H1 (cell line): ENCODE measurements at regions not wholly inside any gene's neighbourhood (a gene's known extent, or its start where the extent isn't known, plus 50 kb on each side); places are given as distances from the start of the nearest gene placed in this dataset.

ENCODE experiments used
- CTCF ChIA-PET: fragments of 300-600 bp; sonication (Branson Sonifier 250); formaldehyde crosslinking; loops from one replicate; lab custom pipeline; 2021; ENCODE audit not compliant: partially characterized antibody; lab: Charles Lee
- POLR2A ChIA-PET: fragments of 300-600 bp; sonication (Branson Sonifier 250); formaldehyde crosslinking; loops from one replicate; lab custom pipeline; 2021; ENCODE audit warnings: inconsistent platforms; ENCODE audit not compliant: partially characterized antibody; lab: Charles Lee
- DNase-seq, 2 experiments: peaks; one replicate each; pipeline versions ENCODE4 v3.0.0 to v3.0.0-alpha.2; 2010 to 2022; ENCODE audit warnings: low spot score in 2 of 2, low read depth in 1 of 2, mixed read lengths in 1 of 2
- FAIRE-seq: peaks from 2 replicates; lab custom pipeline; 2011; peaks lifted over from hg19 to GRCh38; lab: Jason Lieb, UNC
- H2AFZ ChIP-seq: 2 replicates; pipeline ENCODE4 v1.8.1; 2012; ENCODE audit warnings: low read length, inconsistent platforms
- H2AK5ac ChIP-seq: 2 replicates; pipeline ENCODE4 v1.6.1; 2013; ENCODE audit warnings: low read depth, low read length
- H2BK120ac ChIP-seq: replicated peaks from 2 replicates; pipeline ENCODE3; 2013; ENCODE audit warnings: low read depth, low read length, inconsistent platforms
- H2BK12ac ChIP-seq: 2 replicates; pipeline ENCODE4 v1.6.1; 2013; ENCODE audit warnings: low read depth, low read length
- H2BK15ac ChIP-seq: 2 replicates; pipeline ENCODE4 v1.6.1; 2013; ENCODE audit warnings: low read length
- H2BK20ac ChIP-seq: 2 replicates; pipeline ENCODE4 v1.6.1; 2013; ENCODE audit warnings: low read length
- H2BK5ac ChIP-seq: 2 replicates; pipeline ENCODE4 v1.6.1; 2013; ENCODE audit warnings: low read depth, low read length
- H3K14ac ChIP-seq: 2 replicates; pipeline ENCODE4 v1.6.1; 2013; ENCODE audit warnings: inconsistent platforms; ENCODE audit not compliant: insufficient read length
- H3K18ac ChIP-seq: 2 replicates; pipeline ENCODE4 v1.6.1; 2013; ENCODE audit warnings: low read length; ENCODE audit errors: extremely low read depth
- H3K23ac ChIP-seq: 2 replicates; pipeline ENCODE4 v1.6.1; 2013; ENCODE audit warnings: inconsistent platforms; ENCODE audit not compliant: insufficient read length
- H3K23me2 ChIP-seq: 2 replicates; pipeline ENCODE4 v1.6.1; 2013; ENCODE audit warnings: low read depth, low read length
- H3K27ac ChIP-seq: 2 replicates; pipeline ENCODE4 v1.6.1; 2011; ENCODE audit warnings: low read depth, low read length, inconsistent platforms
- H3K27me3 ChIP-seq, 4 experiments: replicated peaks in 1 of 4; 1 replicate in 1 of 4; 2 replicates in 3 of 4; pipeline versions ENCODE4 v1.6.1 to v1.8.1; 2011 to 2013; ENCODE audit warnings: low read length in 3 of 4, mild to moderate bottlenecking in 3 of 4, inconsistent platforms in 2 of 4, mixed read lengths in 2 of 4, moderate library complexity in 1 of 4; ENCODE audit not compliant: control insufficient read depth in 3 of 4, insufficient read depth in 3 of 4; ENCODE audit errors: extremely low read depth in 1 of 4
- H3K36me3 ChIP-seq, 4 experiments: 2 replicates each; pipeline versions ENCODE4 v1.6.1 to v1.8.1; 2011 to 2013; ENCODE audit warnings: mild to moderate bottlenecking in 4 of 4, low read length in 3 of 4, moderate library complexity in 2 of 4, control low read depth in 1 of 4, inconsistent platforms in 1 of 4; ENCODE audit not compliant: insufficient read depth in 4 of 4, control insufficient read depth in 2 of 4
- H3K4ac ChIP-seq: replicated peaks from 2 replicates; pipeline ENCODE3; 2013; ENCODE audit warnings: low read length, low read depth, mixed read lengths, inconsistent platforms; ENCODE audit not compliant: insufficient read length
- H3K4me1 ChIP-seq, 4 experiments: replicated peaks in 1 of 4; 1 replicate in 1 of 4; 2 replicates in 3 of 4; pipeline versions ENCODE4 v1.6.1 to v1.8.1; 2011 to 2013; ENCODE audit warnings: low read length in 3 of 4, inconsistent platforms in 2 of 4, mixed read lengths in 1 of 4; ENCODE audit not compliant: insufficient read depth in 4 of 4, control insufficient read depth in 3 of 4
- H3K4me2 ChIP-seq, 2 experiments: 2 replicates each; pipeline versions ENCODE4 v1.6.1 to v1.8.1; 2011 to 2013; ENCODE audit warnings: low read depth in 2 of 2, low read length in 2 of 2, control low read depth in 1 of 2, inconsistent platforms in 1 of 2, mild to moderate bottlenecking in 1 of 2; ENCODE audit not compliant: insufficient read depth in 1 of 2
- H3K4me3 ChIP-seq, 4 experiments: fragments of 200-600, 300-600 bp in 1 of 4; sonication (generic), shearing (Covaris generic), sonication (Bioruptor Twin) in 1 of 4; 2 replicates each; pipeline versions ENCODE4 v1.5.1 to v1.8.1; 2011 to 2016; ENCODE audit warnings: low read length in 4 of 4, low read depth in 3 of 4, control low read depth in 2 of 4, inconsistent platforms in 2 of 4, mild to moderate bottlenecking in 2 of 4, mixed read lengths in 1 of 4, moderate library complexity in 1 of 4; ENCODE audit not compliant: insufficient read depth in 2 of 4; ENCODE audit errors: extremely low read depth in 1 of 4
- H3K56ac ChIP-seq: replicated peaks from 2 replicates; pipeline ENCODE3; 2013; ENCODE audit warnings: low read depth, mild to moderate bottlenecking, mixed read lengths, low read length, inconsistent platforms; ENCODE audit not compliant: insufficient read length
- H3K79me1 ChIP-seq: 2 replicates; pipeline ENCODE4 v1.6.1; 2013; ENCODE audit warnings: low read depth, low read length, control low read depth
- H3K79me2 ChIP-seq, 2 experiments: 2 replicates each; pipeline versions ENCODE4 v1.6.1 to v1.8.1; 2012 to 2013; ENCODE audit warnings: low read length in 2 of 2, mild to moderate bottlenecking in 2 of 2, inconsistent platforms in 1 of 2; ENCODE audit not compliant: insufficient read depth in 2 of 2, control insufficient read depth in 1 of 2
- H3K9ac ChIP-seq, 4 experiments: replicated peaks in 1 of 4; 1 replicate in 1 of 4; 2 replicates in 3 of 4; pipeline versions ENCODE4 v1.6.1 to v1.8.1; 2011 to 2013; ENCODE audit warnings: low read depth in 3 of 4, low read length in 3 of 4, control low read depth in 2 of 4, mild to moderate bottlenecking in 2 of 4, moderate library complexity in 2 of 4, inconsistent platforms in 1 of 4; ENCODE audit errors: extremely low read depth in 1 of 4
- H3K9me3 ChIP-seq, 2 experiments: 2 replicates each; pipeline versions ENCODE4 v1.6.1 to v1.8.1; 2012 to 2013; ENCODE audit warnings: mild to moderate bottlenecking in 2 of 2, moderate library complexity in 2 of 2, control low read depth in 1 of 2, inconsistent platforms in 1 of 2, low read depth in 1 of 2, low read length in 1 of 2, mixed read lengths in 1 of 2; ENCODE audit not compliant: insufficient read depth in 2 of 2
- H4K20me1 ChIP-seq, 2 experiments: replicated peaks in 1 of 2; 2 replicates each; pipeline versions ENCODE3 to v1.8.1; 2011 to 2013; ENCODE audit warnings: inconsistent platforms in 2 of 2, low read length in 2 of 2, mild to moderate bottlenecking in 1 of 2; ENCODE audit not compliant: insufficient read depth in 2 of 2, control insufficient read depth in 1 of 2
- H4K5ac ChIP-seq: 2 replicates; pipeline ENCODE4 v1.6.1; 2013; ENCODE audit warnings: low read length, low read depth, mixed read lengths, inconsistent platforms; ENCODE audit not compliant: insufficient read length
- H4K8ac ChIP-seq: 2 replicates; pipeline ENCODE4 v1.8.0; 2013; ENCODE audit warnings: mild to moderate bottlenecking, moderate library complexity, low read length, inconsistent platforms; ENCODE audit not compliant: insufficient read depth; ENCODE audit errors: extremely low read depth
- H4K91ac ChIP-seq: replicated peaks from 2 replicates; pipeline ENCODE3; 2013; ENCODE audit warnings: low read length, mixed read lengths, inconsistent platforms; ENCODE audit not compliant: insufficient read length
- NANOG ChIP-seq: IDR thresholded peaks from 2 replicates; pipeline ENCODE4 v1.6.1; 2011; ENCODE audit warnings: low read length, low read depth, mild to moderate bottlenecking, inconsistent platforms; ENCODE audit not compliant: insufficient read depth, poor library complexity, severe bottlenecking
- SIN3A ChIP-seq, 2 experiments: IDR thresholded peaks in 1 of 2; conservative IDR thresholded peaks in 1 of 2; 2 replicates each; pipeline ENCODE4 v1.6.1; 2011 to 2012; ENCODE audit warnings: low read length in 2 of 2, improper control_type of control experiment in 1 of 2, low read depth in 1 of 2, mild to moderate bottlenecking in 1 of 2
- TBP ChIP-seq: IDR thresholded peaks from 2 replicates; pipeline ENCODE4 v1.6.1; 2011; ENCODE audit warnings: low read depth, low read length, improper control_type of control experiment
- ZNF274 ChIP-seq: IDR thresholded peaks from 2 replicates; pipeline ENCODE4 v1.7.0; 2012; ENCODE audit warnings: low read length, borderline replicate concordance; ENCODE audit errors: extremely low read depth
- WGBS, 2 experiments: shearing (Covaris generic) in 1 of 2; methylation state at CpG; one replicate each; pipeline versions ENCODE4 v1.1.6 to v1.1.7; 2013 to 2015; ENCODE audit warnings: low lambda C conversion rate in 2 of 2, mixed read lengths in 2 of 2, inconsistent platforms in 1 of 2, low coverage in 1 of 2, missing lambda C conversion rate in 1 of 2; ENCODE audit not compliant: insufficient replicate concordance in 2 of 2, insufficient coverage in 1 of 2, insufficient read length in 1 of 2; ENCODE audit errors: extremely low coverage in 1 of 2, missing lambda C conversion rate in 1 of 2; 5-methylcytosine and 5-hydroxymethylcytosine counted together

GRCh38 chr5:166648736-166649135 lies 1642.7 kb upstream of the WWC1 start:
- no peak overlapping the region for H2BK12ac ChIP-seq
- no peak overlapping the region for H3K18ac ChIP-seq
- FAIRE-seq (no peak), DNase-seq (no peak)
- no peak overlapping the region for H2BK5ac ChIP-seq
- H3K4ac ChIP-seq: no peak overlapping the region
- no peak overlapping the region for H2AFZ ChIP-seq
- H4K91ac ChIP-seq: no peak overlapping the region
- no peak overlapping the region for H3K23ac ChIP-seq
- no peak overlapping the region for H3K4me2 ChIP-seq
- H2BK120ac ChIP-seq: no peak overlapping the region
- no peak overlapping the region for H3K27ac ChIP-seq
- ChIA-PET POLR2A (interaction anchor here (0.7 kb wide), 1 partner anchor 323 kb away, joined by 3 read pairs; no protein-coding TSS in a partner anchor), CTCF (no interaction called here)
- H3K4me1 ChIP-seq: no peaks in the 10 kb centered on the region
- H3K9me3 ChIP-seq: no peaks in the 10 kb centered on the region
- no peak overlapping the region for H3K14ac ChIP-seq
- no peak overlapping the region for H2AK5ac ChIP-seq
- no peaks in the 10 kb centered on the region for H3K36me3 ChIP-seq
- no peaks in the 10 kb centered on the region for H3K79me2 ChIP-seq
- H3K23me2 ChIP-seq: no peaks in the 10 kb centered on the region
- H3K27me3 ChIP-seq: no peaks in the 10 kb centered on the region
- no peak overlapping the region for H3K56ac ChIP-seq
- WGBS, 2 experiments: 91% methylated on average over 1 of the region's 1 CpG; no CpG with 5 or more reads in 1 of the 2 experiments
- no peaks in the 10 kb centered on the region for H4K20me1 ChIP-seq
- no peaks in the 10 kb centered on the region for H3K79me1 ChIP-seq
- H4K5ac ChIP-seq: no peak overlapping the region
- H4K8ac ChIP-seq: no peak overlapping the region
- no peak overlapping the region for H2BK15ac ChIP-seq
- H2BK20ac ChIP-seq: no peak overlapping the region
- no peak overlapping the region for H3K4me3 ChIP-seq
- H3K9ac ChIP-seq: no peak overlapping the region
- TF ChIP-seq SIN3A (conservative IDR thresholded peaks at IDR 0.05 in 1 of 2, IDR thresholded peaks at IDR 0.05 in 1 of 2; ENCODE audit: low read depth in 1 of 2, low read length in 2 of 2) (no peak), NANOG (no peak), ZNF274 (no peak), TBP (no peak)
